Hematopoietic multipotent progenitor cell treated with erythropoietin and hydrocortisone succinate and interleukin-3 and kit ligand, for 15 days (in vitro differentiated cells): ENCODE measurements at regions not wholly inside any gene's neighbourhood (a gene's known extent, or its start where the extent isn't known, plus 50 kb on each side); places are given as distances from the start of the nearest gene placed in this dataset.
"Not testable (repeated sequence)": the region's sequence is repeated elsewhere in the genome, so short reads cannot be mapped to it uniquely, and the experiment has no call there.

Experiments used
- DNase-seq: peaks from one replicate; pipeline ENCODE4 v3.0.0-alpha.2; 2015; ENCODE audit warnings: low spot score

GRCh38 chr3:104137116-104137515, 1229.6 kb upstream of the ALCAM start:
- no peak for DNase-seq

- no peak for DNase-seq
Observed at GRCh38 chr3:104145164-104145563, 1221.5 kb upstream of the ALCAM start.

GRCh38 chr3:104149154-104149553, 1217.6 kb upstream of the ALCAM start:
- DNase-seq = no peak

DNA sequence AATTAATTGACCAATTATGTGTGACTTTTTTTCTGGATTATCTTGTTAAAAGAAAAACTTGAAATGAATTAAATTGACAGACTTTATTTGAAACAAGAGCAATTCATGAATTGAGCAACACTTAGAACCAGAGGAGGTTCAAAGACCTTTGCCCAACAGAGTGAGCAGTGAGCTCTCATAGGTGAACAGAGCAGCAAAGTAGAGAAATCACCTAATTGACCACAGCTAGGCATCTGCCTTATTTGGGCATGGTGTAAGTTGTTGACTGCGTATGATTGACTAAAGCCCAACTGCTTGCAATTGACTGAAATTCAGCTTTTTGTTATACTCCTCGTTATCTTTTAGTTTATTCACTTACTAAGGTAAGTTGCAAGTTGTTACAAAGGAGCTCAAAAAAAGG, 1216.0 kb upstream of the ALCAM start:
- no peak for DNase-seq

DNA sequence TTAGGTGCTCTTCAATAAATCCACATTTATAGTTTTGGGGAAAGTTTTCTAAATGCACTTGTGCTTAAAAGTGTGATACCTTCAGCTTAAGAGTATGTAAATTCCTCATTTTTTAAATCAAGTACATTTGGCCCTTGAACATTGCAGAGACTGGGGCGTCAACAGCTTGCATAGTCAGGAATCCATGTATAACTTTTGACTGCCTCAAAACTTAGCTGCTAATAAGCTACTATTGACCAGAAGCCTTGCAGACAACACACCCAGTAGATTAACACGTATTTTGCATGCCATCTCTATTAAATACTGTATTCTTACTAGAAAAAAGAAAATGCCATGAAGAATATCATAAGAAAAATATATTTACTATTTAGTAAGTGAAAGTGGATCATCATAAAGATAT, 1211.8 kb upstream of the ALCAM start:
- DNase-seq = no peak

DNA sequence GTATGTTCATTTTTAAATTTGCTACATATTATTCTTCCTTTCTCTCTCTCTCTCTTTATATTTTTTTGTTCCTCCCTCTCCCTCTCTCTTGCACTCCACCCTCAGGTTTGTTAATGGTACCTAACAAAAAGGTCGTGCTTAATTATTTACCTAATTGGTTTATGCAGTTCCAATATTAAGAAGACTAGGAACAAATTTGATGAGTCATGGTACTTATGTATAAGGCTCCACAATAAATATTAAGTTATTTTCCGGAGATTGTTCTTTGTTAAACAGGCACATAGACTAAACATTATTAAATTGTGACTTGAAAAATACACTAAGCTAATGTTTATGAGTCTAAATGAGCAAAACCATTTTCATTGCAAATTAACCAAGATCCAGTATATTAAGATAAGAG, 1200.8 kb upstream of the ALCAM start:
- no peak for DNase-seq

DNA sequence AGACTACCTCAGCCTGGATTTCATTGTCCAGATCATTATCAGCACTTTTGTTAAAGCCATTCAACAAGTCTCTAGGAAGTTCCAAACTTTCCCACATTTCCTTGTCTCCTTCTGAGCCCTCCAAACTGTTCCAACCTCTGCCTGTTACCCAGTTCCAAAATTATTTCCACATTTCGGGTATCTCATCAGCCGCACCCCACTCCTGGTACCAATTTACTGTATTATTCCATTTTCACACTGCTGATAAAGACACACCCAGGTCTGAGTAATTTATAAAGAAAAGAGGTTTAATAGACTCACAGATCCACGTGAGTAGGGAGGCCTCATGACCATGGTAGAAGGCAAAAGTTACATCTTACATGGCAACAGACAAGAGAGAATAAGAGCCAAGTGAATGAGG, 1198.3 kb upstream of the ALCAM start:
- no peak for DNase-seq

GRCh38 chr3:104175696-104176095, 1191.0 kb upstream of the ALCAM start:
- DNase-seq = no peak

DNA sequence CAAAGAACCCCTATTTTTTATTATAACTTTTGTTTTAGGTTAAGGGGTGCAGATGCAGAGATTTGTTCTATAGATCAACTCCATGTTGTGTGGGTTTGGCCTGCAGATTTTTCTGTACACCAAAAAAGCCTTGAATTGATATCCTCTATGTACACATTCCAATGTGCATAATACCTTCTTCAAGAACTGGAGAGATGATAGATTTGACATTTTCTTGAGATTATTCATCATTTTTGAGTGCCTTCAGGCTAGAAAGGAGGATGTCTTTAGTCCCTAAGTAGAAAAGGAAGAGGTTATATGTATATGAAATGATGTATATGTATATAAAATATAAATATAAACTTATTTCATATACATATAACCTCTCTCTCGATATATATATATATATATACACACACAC, 1190.0 kb upstream of the ALCAM start:
- DNase-seq = no peak

- DNase-seq = no peak
Observed at GRCh38 chr3:104178680-104179079, 1188.0 kb upstream of the ALCAM start.

DNA sequence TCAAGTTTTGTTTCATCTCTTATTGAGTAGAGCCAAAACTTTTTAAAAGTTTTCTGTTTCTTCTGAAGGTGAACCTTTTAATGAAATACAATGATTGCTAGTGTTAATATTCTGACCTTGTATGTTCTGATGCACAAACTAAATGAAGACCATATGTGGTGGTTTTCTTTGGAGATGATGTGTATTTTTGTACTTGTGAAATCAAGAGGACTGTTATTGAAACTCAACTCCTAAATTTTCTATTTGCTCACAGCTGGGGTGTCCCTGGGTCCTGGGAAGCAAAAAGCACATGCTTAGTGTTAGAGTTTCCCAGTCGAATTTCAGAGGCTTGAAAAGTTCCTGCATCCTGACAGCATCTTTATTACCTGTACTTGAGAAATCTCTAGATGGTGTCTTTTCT, 1185.8 kb upstream of the ALCAM start:
- no peak for DNase-seq

DNA sequence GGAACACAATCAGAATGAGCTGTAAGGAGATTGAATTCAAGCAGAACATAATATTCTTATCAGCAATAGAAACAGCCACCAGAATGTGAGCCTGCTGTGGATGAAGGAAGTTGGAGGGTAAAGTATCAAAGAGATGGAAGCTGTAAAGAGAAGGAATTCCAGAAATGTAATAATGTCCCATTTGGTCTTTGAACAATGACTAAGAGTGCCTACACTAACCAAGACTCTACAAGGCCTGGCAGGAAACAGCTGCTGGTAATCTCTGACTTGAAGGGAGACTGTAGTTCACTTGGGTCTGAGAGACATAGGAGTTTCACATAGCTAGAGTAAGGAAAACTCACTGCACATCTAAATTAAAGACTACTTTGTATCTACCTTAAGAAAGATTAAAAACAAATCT, 1176.0 kb upstream of the ALCAM start:
- no peak for DNase-seq

- DNase-seq = no peak
Observed at GRCh38 chr3:104198131-104198530, 1168.6 kb upstream of the ALCAM start.

DNA sequence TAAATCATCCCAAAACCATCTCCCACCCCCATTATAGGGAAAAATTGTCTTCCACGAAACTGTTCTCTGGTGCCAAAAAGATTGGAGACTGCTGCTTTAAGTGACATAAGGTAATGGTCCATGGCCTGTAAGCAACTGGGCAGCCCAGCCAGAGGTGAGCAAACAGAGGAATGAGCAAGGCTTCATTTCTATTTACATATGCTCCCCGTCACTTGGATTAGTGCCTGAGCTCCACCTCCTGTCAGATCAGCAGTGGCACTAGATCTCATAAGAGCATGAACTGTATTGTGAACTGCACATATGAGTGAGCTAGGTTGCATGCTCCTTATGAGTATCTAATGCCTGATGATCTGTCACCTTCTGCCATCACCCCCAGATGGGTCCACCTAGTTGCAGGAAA, 1159.8 kb upstream of the ALCAM start:
- no peak for DNase-seq

DNA sequence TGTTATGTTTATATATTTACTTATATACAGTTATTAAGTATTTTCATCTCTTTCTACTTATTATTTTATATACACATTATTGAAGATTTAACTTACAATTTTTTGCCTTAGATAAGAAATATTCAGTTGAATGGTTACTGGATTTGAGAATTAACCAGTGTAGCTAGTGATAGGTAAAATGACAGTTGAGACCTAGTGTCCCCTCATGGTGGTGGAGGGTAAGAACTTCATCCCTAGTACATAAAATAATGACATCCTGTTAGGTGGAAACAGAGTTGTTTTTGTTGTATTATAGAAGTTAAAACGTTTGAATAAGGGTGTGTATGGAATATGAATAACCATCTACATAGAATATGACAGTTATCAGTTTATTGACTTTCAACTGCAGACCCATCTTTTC, 1152.4 kb upstream of the ALCAM start:
- DNase-seq = no peak

- no peak for DNase-seq
Observed at GRCh38 chr3:104214937-104215336, 1151.8 kb upstream of the ALCAM start.

- DNase-seq = not testable (repeated sequence)
Observed at GRCh38 chr3:104219046-104219445, 1147.7 kb upstream of the ALCAM start.

GRCh38 chr3:104234442-104235194, 1132.1 kb upstream of the ALCAM start:
- DNase-seq = no peak

GRCh38 chr3:104244680-104245220, 1122.0 kb upstream of the ALCAM start:
- DNase-seq = no peak

GRCh38 chr3:104245261-104245660, 1121.4 kb upstream of the ALCAM start:
- no peak for DNase-seq

GRCh38 chr3:104245981-104246380, 1120.7 kb upstream of the ALCAM start:
- no peak for DNase-seq

DNA sequence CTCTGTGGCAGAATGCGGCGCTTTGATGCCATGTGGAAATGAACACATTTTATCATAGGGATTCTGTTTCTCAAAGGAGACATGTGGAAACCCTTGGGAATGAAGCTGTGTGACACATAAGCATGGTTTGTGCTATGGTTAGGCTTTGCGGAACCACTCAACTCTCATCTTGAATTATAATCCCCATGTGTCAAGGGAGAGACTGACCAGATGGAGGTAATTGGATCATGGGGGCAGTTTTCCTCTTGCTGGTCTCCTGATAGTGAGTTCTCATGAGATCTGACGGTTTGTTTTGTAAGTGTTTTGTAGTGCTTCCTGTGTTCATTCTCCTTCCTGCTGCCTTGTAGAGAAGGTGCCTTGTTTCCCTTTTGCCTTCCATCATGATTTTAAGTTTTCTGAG, 1109.2 kb upstream of the ALCAM start:
- DNase-seq = no peak

- DNase-seq = no peak
Observed at GRCh38 chr3:104263477-104263876, 1103.2 kb upstream of the ALCAM start.

DNA sequence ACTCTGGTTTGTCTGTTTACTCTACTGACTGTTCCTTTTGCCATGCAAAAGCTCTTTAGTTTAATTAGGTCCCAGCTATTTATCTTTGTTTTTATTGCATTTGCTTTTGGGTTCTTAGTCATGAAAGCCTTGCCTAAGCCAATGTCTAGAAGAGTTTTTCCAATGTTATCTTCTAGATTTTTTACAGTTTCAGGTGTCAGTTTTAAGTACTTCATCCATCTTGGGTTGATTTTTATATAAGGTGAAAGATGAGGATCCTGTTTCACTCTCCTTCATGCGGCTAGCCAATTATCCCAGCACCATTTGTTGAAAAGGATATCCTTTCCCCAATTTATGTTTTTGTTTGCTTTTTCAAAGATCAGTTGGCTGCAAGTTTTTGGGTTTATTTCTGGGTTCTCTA, 1100.5 kb upstream of the ALCAM start:
- DNase-seq = not testable (repeated sequence)
